ENCODE measurements at regions not wholly inside any gene's neighbourhood (a gene's known extent, or its start where the extent isn't known, plus 50 kb on each side); places are given as distances from the start of the nearest gene placed in this dataset.

GRCh38 chr5:71864730-71865601 is 145.9 kb downstream of the CARTPT start:
- TF ChIP-seq CTCF (IDR thresholded peaks at IDR 0.05) (no peak), ZFX (IDR thresholded peaks at IDR 0.05; ENCODE audit: borderline replicate concordance) (no peak)
- H3K27ac ChIP-seq, result no peak overlapping the region

GRCh38 chr5:71865665-71866320 is 146.7 kb downstream of the CARTPT start:
- TF ChIP-seq CTCF (IDR thresholded peaks at IDR 0.05) (no peak), ZFX (IDR thresholded peaks at IDR 0.05; ENCODE audit: borderline replicate concordance) (no peak)
- H3K27ac ChIP-seq, result no peak overlapping the region

- no peak overlapping the region for H3K27ac ChIP-seq
Observed at GRCh38 chr5:71872311-71872864, 153.3 kb downstream of the CARTPT start.

GRCh38 chr5:71873191-71873591 is 154.1 kb downstream of the CARTPT start:
- TF ChIP-seq CTCF (IDR thresholded peaks at IDR 0.05), result no peak
- no peak for TF ChIP-seq ZFX (IDR thresholded peaks at IDR 0.05; ENCODE audit: borderline replicate concordance)
- no peak overlapping the region for H3K27ac ChIP-seq

More at GRCh38 chr5:71872311-71872864, 153.3 kb downstream of the CARTPT start:
- TF ChIP-seq CTCF (IDR thresholded peaks at IDR 0.05) (no peak), ZFX (IDR thresholded peaks at IDR 0.05; ENCODE audit: borderline replicate concordance) (no peak)

GRCh38 chr5:71874521-71874920 is 155.4 kb downstream of the CARTPT start:
- H3K27ac ChIP-seq, result no peak overlapping the region
- TF ChIP-seq ZFX (IDR thresholded peaks at IDR 0.05; ENCODE audit: borderline replicate concordance), result no peak
- no peak for TF ChIP-seq CTCF (IDR thresholded peaks at IDR 0.05)

- no peak overlapping the region for H3K27ac ChIP-seq
- TF ChIP-seq CTCF (IDR thresholded peaks at IDR 0.05) (no peak), ZFX (IDR thresholded peaks at IDR 0.05; ENCODE audit: borderline replicate concordance) (no peak)
Observed at GRCh38 chr5:71877511-71877910, 158.4 kb downstream of the CARTPT start.

GRCh38 chr5:71880536-71880935 is 161.5 kb downstream of the CARTPT start:
- H3K27ac ChIP-seq, result no peak overlapping the region
- TF ChIP-seq CTCF (IDR thresholded peaks at IDR 0.05) (no peak), ZFX (IDR thresholded peaks at IDR 0.05; ENCODE audit: borderline replicate concordance) (no peak)

All from 22Rv1 (cell line).